Liver (tissue), 8 donors: ENCODE measurements at regions not wholly inside any gene's neighbourhood (a gene's known extent, or its start where the extent isn't known, plus 50 kb on each side); places are given as distances from the start of the nearest gene placed in this dataset.

ENCODE experiments used
- DNase-seq: peaks from one replicate; pipeline ENCODE4 v3.0.0-alpha.2; 2017; ENCODE audit warnings: low spot score
- H3K27ac ChIP-seq, 2 donors: one replicate each; pipeline ENCODE4 v1.7.0; 2013; ENCODE audit warnings: inconsistent platforms in 2 of 2, low read length in 2 of 2, control low read depth in 1 of 2, low read depth in 1 of 2, mild to moderate bottlenecking in 1 of 2
- H3K27me3 ChIP-seq, 4 donors: one replicate each; pipeline versions ENCODE4 v1.6.1 to v1.7.0; 2013; ENCODE audit warnings: low read length in 3 of 4, inconsistent platforms in 1 of 4, mild to moderate bottlenecking in 1 of 4, moderate library complexity in 1 of 4; ENCODE audit not compliant: control insufficient read depth in 4 of 4, insufficient read depth in 4 of 4
- H3K36me3 ChIP-seq, 4 donors: one replicate each; pipeline versions ENCODE4 v1.6.1 to v1.7.0; 2013; ENCODE audit warnings: low read length in 3 of 4, mild to moderate bottlenecking in 3 of 4, low read depth in 1 of 4, moderate library complexity in 1 of 4; ENCODE audit not compliant: control insufficient read depth in 4 of 4, insufficient read depth in 3 of 4
- H3K4me1 ChIP-seq, 4 donors: one replicate each; pipeline versions ENCODE4 v1.6.1 to v1.7.0; 2013; ENCODE audit warnings: low read length in 3 of 4, mild to moderate bottlenecking in 3 of 4, moderate library complexity in 1 of 4; ENCODE audit not compliant: control insufficient read depth in 4 of 4, insufficient read depth in 4 of 4
- H3K4me3 ChIP-seq, 3 donors: one replicate each; pipeline versions ENCODE4 v1.6.1 to v1.7.0; 2013; ENCODE audit warnings: low read length in 3 of 3, control low read depth in 1 of 3, low read depth in 1 of 3, mild to moderate bottlenecking in 1 of 3
- H3K9ac ChIP-seq, 2 donors: one replicate each; pipeline ENCODE4 v1.7.0; 2013; ENCODE audit warnings: low read length in 2 of 2, mild to moderate bottlenecking in 2 of 2, moderate library complexity in 2 of 2, control low read depth in 1 of 2, low read depth in 1 of 2
- H3K9me3 ChIP-seq, 4 donors: one replicate each; pipeline versions ENCODE4 v1.6.1 to v1.7.0; 2013; ENCODE audit warnings: low read length in 3 of 4; ENCODE audit not compliant: control insufficient read depth in 4 of 4
- ATF3 ChIP-seq: IDR thresholded peaks from 2 replicates; pipeline ENCODE4 v1.6.1; 2016; ENCODE audit warnings: antibody characterized with exemption
- CTCF ChIP-seq: fragments of 150-350 bp; IDR thresholded peaks from 2 replicates; pipeline ENCODE4 v1.5.1; 2017; ENCODE audit warnings: improper control_type of control experiment, low read depth, low read length; ENCODE audit not compliant: missing input control
- EGR1 ChIP-seq, 2 donors: IDR thresholded peaks; 2 replicates each; pipeline ENCODE4 v1.6.1; 2016 to 2018; ENCODE audit warnings: antibody characterized with exemption in 2 of 2, low read depth in 2 of 2
- FOXA2 ChIP-seq: IDR thresholded peaks from 2 replicates; pipeline ENCODE4 v1.6.1; 2016; ENCODE audit warnings: antibody characterized with exemption
- GABPA ChIP-seq, 2 donors: IDR thresholded peaks in 1 of 2; conservative IDR thresholded peaks in 1 of 2; 2 replicates each; pipeline ENCODE4 v1.6.1; 2016; ENCODE audit warnings: antibody characterized with exemption in 2 of 2, mild to moderate bottlenecking in 1 of 2, moderate library complexity in 1 of 2
- HNF4A ChIP-seq, 2 donors: conservative IDR thresholded peaks; 2 replicates each; pipeline ENCODE4 v1.6.1; 2016; ENCODE audit warnings: antibody characterized with exemption in 2 of 2, mild to moderate bottlenecking in 2 of 2
- JUND ChIP-seq, 2 donors: IDR thresholded peaks; 2 replicates each; pipeline ENCODE4 v1.6.1; 2016; ENCODE audit warnings: antibody characterized with exemption in 2 of 2
- MAX ChIP-seq: IDR thresholded peaks from 2 replicates; pipeline ENCODE4 v1.6.1; 2016; ENCODE audit warnings: antibody characterized with exemption
- NR2F2 ChIP-seq: IDR thresholded peaks from 2 replicates; pipeline ENCODE4 v1.6.1; 2016; ENCODE audit warnings: antibody characterized with exemption
- RAD21 ChIP-seq, 2 donors: IDR thresholded peaks; 2 replicates each; pipeline ENCODE4 v1.6.1; 2016; ENCODE audit warnings: antibody characterized with exemption in 2 of 2, mild to moderate bottlenecking in 2 of 2
- RXRA ChIP-seq, 2 donors: IDR thresholded peaks; 2 replicates each; pipeline ENCODE4 v1.6.1; 2017 to 2018; ENCODE audit warnings: antibody characterized with exemption in 2 of 2, mild to moderate bottlenecking in 1 of 2
- SP1 ChIP-seq: IDR thresholded peaks from 2 replicates; pipeline ENCODE4 v1.6.1; 2018; ENCODE audit warnings: antibody characterized with exemption, mild to moderate bottlenecking
- TAF1 ChIP-seq: conservative IDR thresholded peaks from 2 replicates; pipeline ENCODE4 v1.6.1; 2016; ENCODE audit warnings: antibody characterized with exemption, mild to moderate bottlenecking
- YY1 ChIP-seq: IDR thresholded peaks from 2 replicates; pipeline ENCODE4 v1.6.1; 2016; ENCODE audit warnings: antibody characterized with exemption, mild to moderate bottlenecking
- WGBS: extraction: QIAGEN DNeasy Blood & Tissue Kit; methylation state at CpG from one replicate; pipeline ENCODE4 v1.1.7; 2013; 5-methylcytosine and 5-hydroxymethylcytosine counted together
- donor health status: healthy.
- donor health status: healthy.
- donor health status: healthy.
- donor health status: healthy.
- donor health status: healthy.

DNA sequence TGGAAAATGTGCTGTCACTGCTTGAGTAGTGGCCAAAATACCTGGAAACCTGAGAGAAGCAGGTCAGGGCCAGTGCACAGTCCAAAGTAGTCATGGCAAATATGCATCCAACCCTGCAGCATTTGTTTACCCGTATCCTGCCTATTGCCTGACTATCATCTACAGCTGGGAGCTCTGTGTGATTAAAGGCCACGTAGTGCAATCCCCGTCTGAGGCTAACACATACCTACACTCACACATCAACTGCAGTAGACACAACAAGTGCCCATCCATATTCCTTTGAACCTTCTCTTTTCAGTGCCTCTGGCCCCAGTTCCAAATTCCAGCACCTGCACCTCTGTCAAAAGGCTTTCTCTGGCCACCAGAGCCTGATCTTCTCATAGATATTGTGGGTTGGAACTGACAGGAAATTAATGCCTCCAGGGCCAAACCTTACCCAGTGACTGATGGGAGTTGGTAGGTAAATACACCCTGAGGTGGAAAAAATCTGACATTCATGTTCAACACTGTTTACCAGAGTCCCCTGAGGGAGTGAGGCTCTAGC lies 383.0 kb downstream of the SETD4 start (continued):
- TF ChIP-seq RXRA (IDR thresholded peaks at IDR 0.05) (peak; percentile 90 to 95), EGR1 (IDR thresholded peaks at IDR 0.05; ENCODE audit: low read depth in 2 of 2) (peak; percentile 24 to 64), RAD21 (IDR thresholded peaks at IDR 0.05) (peak; percentile 18 to 68), SP1 (peak; percentile 97), GABPA (IDR thresholded peaks at IDR 0.05 in 1 of 2, conservative IDR thresholded peaks at IDR 0.05 in 1 of 2) (no peak), MAX (peak; percentile 40)

DNA sequence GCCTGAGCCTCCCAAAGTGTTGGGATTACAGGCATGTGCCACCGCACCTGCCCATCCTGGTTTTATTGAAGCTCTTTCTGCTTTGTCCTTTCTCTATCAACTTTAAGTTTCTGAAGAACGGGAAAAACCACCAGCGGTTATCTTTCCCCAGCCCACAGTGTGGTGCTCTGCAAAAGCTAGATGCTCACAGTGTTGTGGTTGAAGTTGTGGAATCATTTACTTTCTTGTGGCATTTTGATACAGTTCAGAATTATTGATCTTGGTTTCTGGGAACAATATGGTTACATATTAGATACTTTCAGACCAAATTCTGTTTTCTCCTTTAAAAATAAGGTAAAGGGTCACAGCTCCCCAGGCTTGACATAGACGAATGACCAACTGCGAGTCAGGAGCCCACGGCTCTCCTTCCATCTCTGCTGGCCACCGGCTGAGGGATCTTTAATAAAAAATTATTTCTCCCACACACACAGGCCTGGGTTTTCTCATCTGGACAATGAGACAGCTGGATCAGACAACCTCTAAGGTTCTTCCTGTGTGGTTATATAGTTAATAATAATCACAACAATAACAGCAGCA lies 385.3 kb downstream of the SETD4 start:
- Histone ChIP-seq H3K9ac (no peak overlapping the region), H3K4me1 (peaks cover 2 to 12% (median 5%) of the 10 kb centered on the region in 4 donors), H3K27me3 (no peaks in the 10 kb centered on the region), H3K4me3 (no peak overlapping the region), H3K27ac (peak overlapping the region in 1 of 2 donors; percentile 19), H3K36me3 (no peaks in the 10 kb centered on the region), H3K9me3 (no peaks in the 10 kb centered on the region)
- TF ChIP-seq SP1 (peak; percentile 59), EGR1 (IDR thresholded peaks at IDR 0.05; ENCODE audit: low read depth in 2 of 2) (no peak), RXRA (IDR thresholded peaks at IDR 0.05) (peak; percentile 60 to 81), HNF4A (conservative IDR thresholded peaks at IDR 0.05) (peak; percentile 37 to 42), YY1 (peak; percentile 26), MAX (no peak), RAD21 (IDR thresholded peaks at IDR 0.05) (peak; percentile 72 to 83)
- DNase-seq = no peak
- 47% methylated on average over 7 of the region's 7 CpGs for WGBS

- WGBS = 90% methylated on average over 13 of the region's 13 CpGs
- no peak for DNase-seq
- no peaks in the 10 kb centered on the region for H3K36me3 ChIP-seq
These were observed 386.1 kb downstream of the SETD4 start for GRCh38 chr21:35674091-35674671.

DNA sequence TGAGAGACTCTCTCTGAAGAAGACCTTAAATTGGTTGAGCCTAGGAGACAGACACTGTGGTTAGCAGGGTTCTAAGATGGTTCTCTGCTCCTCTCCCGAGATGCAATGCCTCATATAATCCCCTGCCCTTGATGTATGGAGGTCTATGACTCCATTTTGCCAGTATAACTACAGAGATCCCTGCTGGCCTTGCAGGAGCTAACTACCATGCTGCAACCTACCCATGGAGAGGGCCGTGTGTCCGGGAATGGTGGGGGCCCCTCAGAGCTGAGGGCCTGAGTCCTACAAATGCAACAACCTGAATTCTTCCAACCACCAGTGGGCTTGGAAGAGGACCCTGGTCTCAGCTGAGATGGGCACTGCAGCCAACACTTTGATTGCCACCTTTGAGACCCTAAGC lies 388.0 kb downstream of the SETD4 start:
- H3K4me3 ChIP-seq = no peak overlapping the region
- 92% methylated on average over 3 of the region's 3 CpGs for WGBS
- peaks cover 2 to 8% (median 5%) of the 10 kb centered on the region in 4 donors for H3K4me1 ChIP-seq
- no peaks in the 10 kb centered on the region for H3K27me3 ChIP-seq
- no peak for DNase-seq
- no peak overlapping the region for H3K9ac ChIP-seq
- no peaks in the 10 kb centered on the region for H3K9me3 ChIP-seq
- no peaks in the 10 kb centered on the region for H3K36me3 ChIP-seq
- H3K27ac ChIP-seq = no peak overlapping the region
- TF ChIP-seq ATF3 (no peak), TAF1 (no peak), FOXA2 (no peak), HNF4A (conservative IDR thresholded peaks at IDR 0.05) (no peak), CTCF (no peak), MAX (no peak), NR2F2 (no peak), RXRA (IDR thresholded peaks at IDR 0.05) (no peak), YY1 (no peak), SP1 (no peak)

More at GRCh38 chr21:35674091-35674671, 386.1 kb downstream of the SETD4 start:
- H3K4me3 ChIP-seq = no peak overlapping the region
- H3K9ac ChIP-seq = no peak overlapping the region
- no peak overlapping the region for H3K27ac ChIP-seq
- no peak for TF ChIP-seq JUND (IDR thresholded peaks at IDR 0.05)
- no peak for TF ChIP-seq GABPA (IDR thresholded peaks at IDR 0.05 in 1 of 2, conservative IDR thresholded peaks at IDR 0.05 in 1 of 2)
- TF ChIP-seq RAD21 (IDR thresholded peaks at IDR 0.05) = no peak
- TF ChIP-seq ATF3 = no peak
- no peak for TF ChIP-seq FOXA2
- no peak for TF ChIP-seq MAX
- H3K9me3 ChIP-seq = no peaks in the 10 kb centered on the region
- H3K4me1 ChIP-seq = peaks cover 2 to 12% (median 5%) of the 10 kb centered on the region in 4 donors
- H3K27me3 ChIP-seq = no peaks in the 10 kb centered on the region
